SK-N-SH treated with all-trans-retinoic acid at 6 μM for 48 hours (cell line): ENCODE measurements at regions not wholly inside any gene's neighbourhood (a gene's known extent, or its start where the extent isn't known, plus 50 kb on each side); places are given as distances from the start of the nearest gene placed in this dataset.

ENCODE experiments used
- ATAC-seq: fragments of 200-7000 bp; cut with Tn5 transposase; 3 replicates; pipeline ENCODE4 v1.9.1; 2020; ENCODE audit warnings: mild to moderate bottlenecking, moderate library complexity
- CREB5 ChIP-seq: fragments of 250-450 bp; sonication (Bioruptor Pico); IDR thresholded peaks from 2 replicates; pipeline ENCODE4 v1.5.1; 2020; ENCODE audit warnings: low read depth, mild to moderate bottlenecking, moderate library complexity
- CSDC2 ChIP-seq: fragments of 250-450 bp; sonication (Bioruptor Pico); IDR thresholded peaks from 2 replicates; pipeline ENCODE4 v1.5.0; 2020; ENCODE audit warnings: mild to moderate bottlenecking, moderate library complexity
- CSRNP3 ChIP-seq: fragments of 250-450 bp; sonication (Bioruptor Pico); IDR thresholded peaks from 2 replicates; pipeline ENCODE4 v1.5.1; 2021; ENCODE audit warnings: mild to moderate bottlenecking, moderate library complexity
- ESRRG ChIP-seq: fragments of 250-450 bp; sonication (Bioruptor Pico); IDR thresholded peaks from 2 replicates; pipeline ENCODE4 v1.6.1; 2021; ENCODE audit warnings: mild to moderate bottlenecking
- ISL1 ChIP-seq: fragments of 250-450 bp; sonication (Bioruptor Pico); IDR thresholded peaks from 2 replicates; pipeline ENCODE4 v2.1.2; 2022; ENCODE audit warnings: mild to moderate bottlenecking, moderate library complexity
- PATZ1 ChIP-seq: fragments of 250-450 bp; sonication (Bioruptor Pico); IDR thresholded peaks from 2 replicates; pipeline ENCODE4 v1.8.0; 2020; ENCODE audit warnings: mild to moderate bottlenecking, moderate library complexity, borderline replicate concordance
- PPARA ChIP-seq: fragments of 250-450 bp; sonication (Bioruptor Pico); IDR thresholded peaks from 2 replicates; pipeline ENCODE4 v1.5.0; 2020; ENCODE audit warnings: mild to moderate bottlenecking, borderline replicate concordance
- RARB ChIP-seq: fragments of 250-450 bp; sonication (Bioruptor Pico); IDR thresholded peaks from 2 replicates; pipeline ENCODE4 v1.8.0; 2021; ENCODE audit warnings: mild to moderate bottlenecking, moderate library complexity
- SNAI2 ChIP-seq: fragments of 250-450 bp; sonication (Bioruptor Pico); IDR thresholded peaks from 2 replicates; pipeline ENCODE4 v1.5.0; 2020; ENCODE audit warnings: mild to moderate bottlenecking, moderate library complexity
- TCF4 ChIP-seq: fragments of 250-450 bp; sonication (Bioruptor Pico); IDR thresholded peaks from 2 replicates; pipeline ENCODE4 v1.8.0; 2021; ENCODE audit warnings: mild to moderate bottlenecking, moderate library complexity, borderline replicate concordance
- TOX ChIP-seq: fragments of 250-450 bp; sonication (Bioruptor Pico); IDR thresholded peaks from 2 replicates; pipeline ENCODE4 v1.8.0; 2021; ENCODE audit warnings: mild to moderate bottlenecking, moderate library complexity, borderline replicate concordance
- ZC3H10 ChIP-seq: fragments of 250-450 bp; sonication (Bioruptor Pico); IDR thresholded peaks from 2 replicates; pipeline ENCODE4 v1.5.1; 2021; ENCODE audit warnings: mild to moderate bottlenecking, moderate library complexity
- ZFP3 ChIP-seq: fragments of 250-450 bp; sonication (Bioruptor Pico); IDR thresholded peaks from 2 replicates; pipeline ENCODE4 v1.5.0; 2020; ENCODE audit warnings: mild to moderate bottlenecking, moderate library complexity
- ZFP30 ChIP-seq: fragments of 450-650 bp; formaldehyde crosslinking; IDR thresholded peaks from 2 replicates; pipeline ENCODE4 v1.5.0; 2022; ENCODE audit warnings: mild to moderate bottlenecking, moderate library complexity
- ZNF565 ChIP-seq: fragments of 450-650 bp; formaldehyde crosslinking; conservative IDR thresholded peaks from 2 replicates; pipeline ENCODE4 v1.5.0; 2020; ENCODE audit warnings: low read depth, mild to moderate bottlenecking, moderate library complexity
- ZNF8 ChIP-seq: fragments of 450-650 bp; formaldehyde crosslinking; IDR thresholded peaks from 2 replicates; pipeline ENCODE4 v1.5.0; 2020; ENCODE audit warnings: mild to moderate bottlenecking, moderate library complexity
- TF ChIP-seq, protein P1 (sequence below): fragments of 250-450 bp; sonication (Bioruptor Pico); IDR thresholded peaks from 2 replicates; pipeline ENCODE4 v1.5.0; 2020; ENCODE audit warnings: mild to moderate bottlenecking, moderate library complexity
- TF ChIP-seq, protein P2 (sequence below): fragments of 250-450 bp; sonication (Bioruptor Pico); IDR thresholded peaks from 2 replicates; pipeline ENCODE4 v1.8.0; 2021; ENCODE audit warnings: low read depth, mild to moderate bottlenecking, moderate library complexity, borderline replicate concordance

- no peak for ATAC-seq
- TF ChIP-seq, protein P1, sequence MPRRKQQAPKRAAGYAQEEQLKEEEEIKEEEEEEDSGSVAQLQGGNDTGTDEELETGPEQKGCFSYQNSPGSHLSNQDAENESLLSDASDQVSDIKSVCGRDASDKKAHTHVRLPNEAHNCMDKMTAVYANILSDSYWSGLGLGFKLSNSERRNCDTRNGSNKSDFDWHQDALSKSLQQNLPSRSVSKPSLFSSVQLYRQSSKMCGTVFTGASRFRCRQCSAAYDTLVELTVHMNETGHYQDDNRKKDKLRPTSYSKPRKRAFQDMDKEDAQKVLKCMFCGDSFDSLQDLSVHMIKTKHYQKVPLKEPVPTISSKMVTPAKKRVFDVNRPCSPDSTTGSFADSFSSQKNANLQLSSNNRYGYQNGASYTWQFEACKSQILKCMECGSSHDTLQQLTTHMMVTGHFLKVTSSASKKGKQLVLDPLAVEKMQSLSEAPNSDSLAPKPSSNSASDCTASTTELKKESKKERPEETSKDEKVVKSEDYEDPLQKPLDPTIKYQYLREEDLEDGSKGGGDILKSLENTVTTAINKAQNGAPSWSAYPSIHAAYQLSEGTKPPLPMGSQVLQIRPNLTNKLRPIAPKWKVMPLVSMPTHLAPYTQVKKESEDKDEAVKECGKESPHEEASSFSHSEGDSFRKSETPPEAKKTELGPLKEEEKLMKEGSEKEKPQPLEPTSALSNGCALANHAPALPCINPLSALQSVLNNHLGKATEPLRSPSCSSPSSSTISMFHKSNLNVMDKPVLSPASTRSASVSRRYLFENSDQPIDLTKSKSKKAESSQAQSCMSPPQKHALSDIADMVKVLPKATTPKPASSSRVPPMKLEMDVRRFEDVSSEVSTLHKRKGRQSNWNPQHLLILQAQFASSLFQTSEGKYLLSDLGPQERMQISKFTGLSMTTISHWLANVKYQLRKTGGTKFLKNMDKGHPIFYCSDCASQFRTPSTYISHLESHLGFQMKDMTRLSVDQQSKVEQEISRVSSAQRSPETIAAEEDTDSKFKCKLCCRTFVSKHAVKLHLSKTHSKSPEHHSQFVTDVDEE (CRISPR knock-in tag), result no peak
- TF ChIP-seq PPARA (CRISPR knock-in tag) (no peak), TCF4 (no peak), ZFP3 (CRISPR knock-in tag) (no peak), ZC3H10 (CRISPR knock-in tag) (no peak), ISL1 (CRISPR knock-in tag) (no peak), ESRRG (CRISPR knock-in tag) (no peak), CREB5 (CRISPR knock-in tag) (no peak)
These were observed 632.4 kb upstream of the TYRP1 start for GRCh38 chr9:12060811-12061210.

- TF ChIP-seq PATZ1 (no peak), ZNF565 (no peak), ZNF8 (CRISPR knock-in tag) (no peak), CSRNP3 (CRISPR knock-in tag) (no peak), TOX (CRISPR knock-in tag) (no peak), PPARA (CRISPR knock-in tag) (no peak), CSDC2 (no peak)
- TF ChIP-seq, protein P1 (CRISPR knock-in tag), result no peak
- TF ChIP-seq, protein P2, sequence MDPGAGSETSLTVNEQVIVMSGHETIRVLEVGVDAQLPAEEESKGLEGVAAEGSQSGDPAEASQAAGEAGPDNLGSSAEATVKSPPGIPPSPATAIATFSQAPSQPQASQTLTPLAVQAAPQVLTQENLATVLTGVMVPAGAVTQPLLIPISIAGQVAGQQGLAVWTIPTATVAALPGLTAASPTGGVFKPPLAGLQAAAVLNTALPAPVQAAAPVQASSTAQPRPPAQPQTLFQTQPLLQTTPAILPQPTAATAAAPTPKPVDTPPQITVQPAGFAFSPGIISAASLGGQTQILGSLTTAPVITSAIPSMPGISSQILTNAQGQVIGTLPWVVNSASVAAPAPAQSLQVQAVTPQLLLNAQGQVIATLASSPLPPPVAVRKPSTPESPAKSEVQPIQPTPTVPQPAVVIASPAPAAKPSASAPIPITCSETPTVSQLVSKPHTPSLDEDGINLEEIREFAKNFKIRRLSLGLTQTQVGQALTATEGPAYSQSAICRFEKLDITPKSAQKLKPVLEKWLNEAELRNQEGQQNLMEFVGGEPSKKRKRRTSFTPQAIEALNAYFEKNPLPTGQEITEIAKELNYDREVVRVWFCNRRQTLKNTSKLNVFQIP (CRISPR knock-in tag), result no peak
- ATAC-seq, result no peak
These were observed 628.1 kb upstream of the TYRP1 start for GRCh38 chr9:12065050-12065449.

GRCh38 chr9:12065686-12066085 lies 627.5 kb upstream of the TYRP1 start:
- no peak for ATAC-seq
- no peak for TF ChIP-seq PATZ1
- TF ChIP-seq, protein P2 (CRISPR knock-in tag), result no peak
- no peak for TF ChIP-seq RARB (CRISPR knock-in tag)
- no peak for TF ChIP-seq PPARA (CRISPR knock-in tag)
- TF ChIP-seq ESRRG (CRISPR knock-in tag), result no peak
- TF ChIP-seq SNAI2 (CRISPR knock-in tag), result no peak
- no peak for TF ChIP-seq ZNF565
- no peak for TF ChIP-seq ZFP30 (CRISPR knock-in tag)
- TF ChIP-seq, protein P1 (CRISPR knock-in tag), result no peak
